OCI-LY7 (cell line): ENCODE measurements at regions not wholly inside any gene's neighbourhood (a gene's known extent, or its start where the extent isn't known, plus 50 kb on each side); places are given as distances from the start of the nearest gene placed in this dataset.

Source experiments
- BruUV-seq: library from RNA; stranded (reverse); fragments of 400-500 nt; replicated peaks from 2 replicates; lab custom pipeline; 2021; lab: Mats Ljungman, UMichigan
- CTCF ChIA-PET: fragments of 300-600 bp; sonication (Branson Sonifier 250); formaldehyde crosslinking; loops from one replicate; lab custom pipeline; 2022; ENCODE audit warnings: antibody characterized with exemption; ENCODE audit not compliant: unreplicated experiment; lab: Charles Lee
- POLR2A ChIA-PET: fragments of 300-600 bp; sonication (Branson Sonifier 250); formaldehyde crosslinking; loops from one replicate; lab custom pipeline; 2022; ENCODE audit warnings: antibody characterized with exemption; lab: Charles Lee
- DNase-seq: peaks from one replicate; pipeline ENCODE4 v3.0.0-alpha.2; 2015; ENCODE audit warnings: low spot score
- H2AFZ ChIP-seq: fragments of 200-600 bp; sonication (generic), shearing (Covaris generic); 2 replicates; pipeline ENCODE4 v1.6.1; 2014; ENCODE audit warnings: mild to moderate bottlenecking, antibody characterized with exemption, low read length, moderate library complexity
- H3K27ac ChIP-seq: fragments of 200-600 bp; sonication (generic); 2 replicates; pipeline ENCODE4 v1.5.1; 2014; ENCODE audit warnings: mixed run types, low read depth, mild to moderate bottlenecking, moderate library complexity, low read length, inconsistent platforms; ENCODE audit not compliant: poor library complexity, severe bottlenecking
- H3K36me3 ChIP-seq: fragments of 200-600 bp; sonication (generic); 2 replicates; pipeline ENCODE4 v1.6.1; 2014; ENCODE audit warnings: mild to moderate bottlenecking, antibody characterized with exemption, low read length, moderate library complexity, mixed read lengths; ENCODE audit not compliant: insufficient read depth
- H3K4me1 ChIP-seq: fragments of 200-600 bp; sonication (generic); 2 replicates; pipeline ENCODE4 v1.5.1; 2014; ENCODE audit warnings: mild to moderate bottlenecking, low read length; ENCODE audit not compliant: insufficient read depth, poor library complexity, severe bottlenecking
- H3K4me2 ChIP-seq: fragments of 200-600 bp; sonication (generic); 2 replicates; pipeline ENCODE4 v1.6.1; 2014; ENCODE audit warnings: mild to moderate bottlenecking, low read length
- H3K4me3 ChIP-seq: fragments of 200-600 bp; sonication (generic); 2 replicates; pipeline ENCODE4 v1.5.1; 2014; ENCODE audit warnings: mild to moderate bottlenecking, low read depth, low read length; ENCODE audit not compliant: poor library complexity, severe bottlenecking
- H3K79me2 ChIP-seq: fragments of 200-600 bp; sonication (generic); 2 replicates; pipeline ENCODE4 v1.6.1; 2016; ENCODE audit warnings: low read depth, mild to moderate bottlenecking, low read length, moderate library complexity, mixed read lengths; ENCODE audit not compliant: insufficient read depth
- H3K9me2 ChIP-seq: fragments of 200-600 bp; sonication (generic); 2 replicates; pipeline ENCODE4 v1.6.1; 2016; ENCODE audit warnings: mild to moderate bottlenecking, low read length, mixed read lengths; ENCODE audit not compliant: insufficient read depth
- H3K9me3 ChIP-seq: fragments of 200-600 bp; sonication (generic); 2 replicates; pipeline ENCODE4 v1.6.1; 2014; ENCODE audit warnings: mild to moderate bottlenecking, mixed run types, low read length, mixed read lengths
- H4K20me1 ChIP-seq: fragments of 200-600 bp; sonication (generic); 2 replicates; pipeline ENCODE4 v1.6.1; 2014; ENCODE audit warnings: mild to moderate bottlenecking, antibody characterized with exemption, low read length, moderate library complexity, mixed read lengths; ENCODE audit not compliant: insufficient read depth
- CTCF ChIP-seq: fragments of 200-600 bp; sonication (generic); conservative IDR thresholded peaks from 2 replicates; pipeline ENCODE4 v1.5.1; 2014; ENCODE audit warnings: mild to moderate bottlenecking, antibody characterized with exemption, low read length, moderate library complexity, mixed read lengths
- EZH2phosphoT487 ChIP-seq: fragments of 200-600 bp; sonication (generic); IDR thresholded peaks from 2 replicates; pipeline ENCODE4 v1.6.1; 2018; ENCODE audit warnings: low read depth, borderline replicate concordance, mild to moderate bottlenecking, mixed run types, antibody characterized with exemption, low read length, moderate library complexity, mixed read lengths
- intact Hi-C: fragments of 100-400 bp; cut with micrococcal nuclease; formaldehyde crosslinking; loops from one replicate; pipeline ENCODE4 v1.10.0; 2022; ENCODE audit not compliant: unreplicated experiment

GRCh38 chr9:135287627-135288026 lies 192.0 kb upstream of the PPP1R26 start:
- Histone ChIP-seq H3K9me3 (no peaks in the 10 kb centered on the region), H3K9me2 (no peaks in the 10 kb centered on the region), H3K79me2 (no peaks in the 10 kb centered on the region), H3K36me3 (no peaks in the 10 kb centered on the region), H3K4me3 (no peak overlapping the region), H3K27ac (no peak overlapping the region), H3K4me1 (no peaks in the 10 kb centered on the region), H2AFZ (no peak overlapping the region), H3K4me2 (no peak overlapping the region), H4K20me1 (no peaks in the 10 kb centered on the region)
- no peak for DNase-seq
- CTCF ChIA-PET, result no interaction called here
- POLR2A ChIA-PET, result no interaction called here
- TF ChIP-seq CTCF (no peak), EZH2phosphoT487 (no peak)
- intact Hi-C loops, result no loop called here
- no TSS peak for BruUV-seq

GRCh38 chr9:135288054-135288453 lies 191.5 kb upstream of the PPP1R26 start:
- ChIA-PET CTCF (no interaction called here), POLR2A (no interaction called here)
- DNase-seq, result no peak
- no peaks in the 10 kb centered on the region for H3K36me3 ChIP-seq
- TF ChIP-seq CTCF (no peak), EZH2phosphoT487 (no peak)
- H2AFZ ChIP-seq, result no peak overlapping the region
- BruUV-seq, result no TSS peak
- no peak overlapping the region for H3K4me3 ChIP-seq
- H3K9me3 ChIP-seq, result no peaks in the 10 kb centered on the region
- H3K4me1 ChIP-seq, result no peaks in the 10 kb centered on the region
- H4K20me1 ChIP-seq, result no peaks in the 10 kb centered on the region
- no peak overlapping the region for H3K27ac ChIP-seq
- intact Hi-C loops, result no loop called here
- no peaks in the 10 kb centered on the region for H3K79me2 ChIP-seq
- no peaks in the 10 kb centered on the region for H3K9me2 ChIP-seq
- H3K4me2 ChIP-seq, result no peak overlapping the region

GRCh38 chr9:135289081-135289491 lies 190.5 kb upstream of the PPP1R26 start:
- Histone ChIP-seq H3K36me3 (no peaks in the 10 kb centered on the region), H3K9me2 (no peaks in the 10 kb centered on the region), H3K4me1 (no peaks in the 10 kb centered on the region), H3K79me2 (no peaks in the 10 kb centered on the region), H2AFZ (no peak overlapping the region), H3K9me3 (no peaks in the 10 kb centered on the region), H3K27ac (no peak overlapping the region), H3K4me2 (no peak overlapping the region), H4K20me1 (no peaks in the 10 kb centered on the region), H3K4me3 (no peak overlapping the region)
- POLR2A ChIA-PET, result no interaction called here
- intact Hi-C loops, result no loop called here
- no TSS peak for BruUV-seq
- CTCF ChIA-PET, result no interaction called here
- TF ChIP-seq CTCF, result no peak
- TF ChIP-seq EZH2phosphoT487, result no peak
- DNase-seq, result no peak
